ENCODE measurements at regions not wholly inside any gene's neighbourhood (a gene's known extent, or its start where the extent isn't known, plus 50 kb on each side); places are given as distances from the start of the nearest gene placed in this dataset.

- TF ChIP-seq POLR2A (IDR thresholded peaks at IDR 0.05; ENCODE audit: low read depth, low read length) (no peak), CTCF (conservative IDR thresholded peaks at IDR 0.05; ENCODE audit: low read depth, low read length) (no peak)
Observed at GRCh38 chr3:18757476-18757875, 332.3 kb upstream of the SATB1 start.
